BJ (cell line): ENCODE measurements at regions not wholly inside any gene's neighbourhood (a gene's known extent, or its start where the extent isn't known, plus 50 kb on each side); places are given as distances from the start of the nearest gene placed in this dataset.

Experiments
- CTCF ChIA-PET: fragments of 350-600 bp; formaldehyde crosslinking; extraction: SDS; loops from one replicate; lab custom pipeline; 2021; ENCODE audit warnings: antibody characterized with exemption, inconsistent platforms; lab: Yijun Ruan, JAX
- POLR2A ChIA-PET: fragments of 300-600 bp; sonication (Branson Sonifier 250); formaldehyde crosslinking; extraction: SDS; loops from one replicate; lab custom pipeline; 2021; ENCODE audit warnings: antibody characterized with exemption; lab: Charles Lee
- DNase-seq: peaks from one replicate; pipeline ENCODE4 v3.0.0-alpha.2; 2011; ENCODE audit warnings: low read depth
- H3K27me3 ChIP-seq: 2 replicates; pipeline ENCODE4 v1.6.0; 2011; ENCODE audit warnings: low read length; ENCODE audit not compliant: control insufficient read depth, insufficient read depth
- H3K36me3 ChIP-seq: 2 replicates; pipeline ENCODE4 v1.5.1; 2011; ENCODE audit warnings: low read length; ENCODE audit not compliant: control insufficient read depth, insufficient read depth
- H3K4me3 ChIP-seq: 2 replicates; pipeline ENCODE4 v1.5.1; 2011; ENCODE audit warnings: low read depth, mild to moderate bottlenecking, control low read depth, low read length
- TF ChIP-seq, protein P1 (sequence below): IDR thresholded peaks from 2 replicates; pipeline ENCODE4 v1.5.1; 2011; ENCODE audit warnings: low read depth, mild to moderate bottlenecking, control low read depth, inconsistent platforms, low read length, moderate library complexity; ENCODE audit not compliant: insufficient read depth

DNA sequence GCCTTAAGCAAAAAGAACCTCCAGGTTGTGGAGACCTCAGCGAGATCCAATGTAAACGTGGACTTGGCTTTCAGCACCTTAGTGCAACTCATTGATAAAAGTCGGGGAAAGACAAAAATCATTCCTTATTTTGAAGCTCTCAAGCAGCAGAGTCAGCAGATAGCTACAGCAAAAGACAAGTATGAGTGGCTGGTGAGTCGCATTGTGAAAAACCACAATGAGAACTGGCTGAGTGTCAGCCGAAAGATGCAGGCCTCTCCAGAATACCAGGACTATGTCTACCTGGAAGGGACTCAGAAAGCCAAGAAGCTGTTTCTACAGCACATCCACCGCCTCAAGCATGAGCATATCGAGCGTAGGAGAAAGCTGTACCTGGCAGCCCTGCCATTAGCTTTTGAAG lies 58.5 kb downstream of the ARHGAP35 start:
- TF ChIP-seq, protein P1, sequence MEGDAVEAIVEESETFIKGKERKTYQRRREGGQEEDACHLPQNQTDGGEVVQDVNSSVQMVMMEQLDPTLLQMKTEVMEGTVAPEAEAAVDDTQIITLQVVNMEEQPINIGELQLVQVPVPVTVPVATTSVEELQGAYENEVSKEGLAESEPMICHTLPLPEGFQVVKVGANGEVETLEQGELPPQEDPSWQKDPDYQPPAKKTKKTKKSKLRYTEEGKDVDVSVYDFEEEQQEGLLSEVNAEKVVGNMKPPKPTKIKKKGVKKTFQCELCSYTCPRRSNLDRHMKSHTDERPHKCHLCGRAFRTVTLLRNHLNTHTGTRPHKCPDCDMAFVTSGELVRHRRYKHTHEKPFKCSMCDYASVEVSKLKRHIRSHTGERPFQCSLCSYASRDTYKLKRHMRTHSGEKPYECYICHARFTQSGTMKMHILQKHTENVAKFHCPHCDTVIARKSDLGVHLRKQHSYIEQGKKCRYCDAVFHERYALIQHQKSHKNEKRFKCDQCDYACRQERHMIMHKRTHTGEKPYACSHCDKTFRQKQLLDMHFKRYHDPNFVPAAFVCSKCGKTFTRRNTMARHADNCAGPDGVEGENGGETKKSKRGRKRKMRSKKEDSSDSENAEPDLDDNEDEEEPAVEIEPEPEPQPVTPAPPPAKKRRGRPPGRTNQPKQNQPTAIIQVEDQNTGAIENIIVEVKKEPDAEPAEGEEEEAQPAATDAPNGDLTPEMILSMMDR, result no peak
- CTCF ChIA-PET, result interaction anchor here (1.1 to 1.9 kb wide), 4 partner anchors 36 to 94 kb away, joined by 3 to 5 read pairs (median 4); no protein-coding TSS in a partner anchor
- peaks cover 21% of the 10 kb centered on the region for H3K36me3 ChIP-seq
- H3K27me3 ChIP-seq, result no peaks in the 10 kb centered on the region
- POLR2A ChIA-PET, result no interaction called here
- no peak for DNase-seq
- H3K4me3 ChIP-seq, result no peak overlapping the region

DNA sequence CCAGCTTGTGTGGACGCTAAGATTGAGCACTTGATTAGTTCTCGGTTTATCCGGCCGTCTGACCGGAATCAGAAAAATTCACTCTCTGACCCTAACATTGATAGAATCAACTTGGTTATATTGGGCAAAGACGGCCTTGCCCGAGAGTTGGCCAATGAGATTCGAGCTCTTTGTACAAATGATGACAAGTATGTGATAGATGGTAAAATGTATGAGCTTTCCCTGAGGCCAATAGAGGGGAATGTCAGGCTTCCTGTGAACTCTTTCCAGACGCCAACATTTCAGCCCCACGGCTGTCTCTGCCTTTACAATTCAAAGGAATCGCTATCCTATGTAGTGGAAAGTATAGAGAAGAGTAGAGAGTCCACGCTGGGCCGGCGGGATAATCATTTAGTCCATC lies 59.6 kb downstream of the ARHGAP35 start:
- POLR2A ChIA-PET, result interaction anchor here (0.6 kb wide), 1 partner anchor 215 kb away, joined by 3 read pairs; no protein-coding TSS in a partner anchor
- CTCF ChIA-PET, result interaction anchor here (1.2 to 1.3 kb wide), 3 partner anchors 25 to 70 kb away, joined by 3 to 5 read pairs (median 3); no protein-coding TSS in a partner anchor
- no peak overlapping the region for H3K4me3 ChIP-seq
- H3K27me3 ChIP-seq, result no peaks in the 10 kb centered on the region
- peaks cover 23% of the 10 kb centered on the region for H3K36me3 ChIP-seq
- TF ChIP-seq, protein P1, result no peak
- DNase-seq, result no peak

DNA sequence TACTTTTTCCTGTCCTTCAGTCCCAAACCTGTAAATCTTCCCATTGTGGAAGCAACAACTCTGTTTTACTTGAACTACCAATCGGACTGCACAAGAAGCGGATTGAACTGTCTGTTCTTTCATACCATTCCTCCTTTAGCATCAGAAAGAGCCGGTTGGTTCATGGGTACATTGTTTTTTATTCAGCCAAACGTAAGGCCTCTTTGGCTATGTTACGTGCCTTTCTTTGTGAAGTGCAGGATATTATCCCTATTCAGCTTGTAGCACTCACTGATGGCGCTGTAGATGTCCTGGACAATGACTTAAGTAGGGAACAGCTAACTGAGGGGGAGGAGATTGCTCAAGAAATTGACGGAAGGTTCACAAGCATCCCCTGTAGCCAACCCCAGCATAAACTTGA lies 60.3 kb downstream of the ARHGAP35 start:
- H3K36me3 ChIP-seq, result peaks cover 23% of the 10 kb centered on the region
- no peak overlapping the region for H3K4me3 ChIP-seq
- TF ChIP-seq, protein P1, result no peak
- H3K27me3 ChIP-seq, result no peaks in the 10 kb centered on the region
- POLR2A ChIA-PET, result no interaction called here
- DNase-seq, result no peak
- CTCF ChIA-PET, result interaction anchor here (1.2 kb wide), 1 partner anchor 24 kb away, joined by 3 read pairs; no protein-coding TSS in a partner anchor

DNA sequence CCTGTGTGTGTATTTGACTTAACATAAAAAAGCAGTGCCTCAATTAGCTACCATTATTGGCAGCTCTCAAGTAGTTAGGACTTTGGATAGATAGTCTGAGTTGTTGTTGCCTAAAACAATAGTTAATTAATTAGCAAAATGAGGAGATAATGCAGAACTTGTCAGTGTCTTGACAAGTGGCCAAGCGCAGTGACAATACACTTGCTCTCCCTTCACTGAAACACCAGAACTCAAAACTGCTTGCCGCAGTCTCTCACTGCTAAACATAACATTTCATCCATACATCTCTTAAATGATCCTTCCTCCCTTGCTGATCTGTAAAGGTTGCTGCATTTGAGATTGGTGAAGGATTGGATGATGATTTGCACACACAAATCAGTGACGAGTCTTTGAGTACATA lies 61.7 kb downstream of the ARHGAP35 start:
- Histone ChIP-seq H3K4me3 (no peak overlapping the region), H3K36me3 (peaks cover 23% of the 10 kb centered on the region), H3K27me3 (no peaks in the 10 kb centered on the region)
- DNase-seq, result no peak
- TF ChIP-seq, protein P1, result no peak
- POLR2A ChIA-PET, result no interaction called here
- CTCF ChIA-PET, result interaction anchor here (0.6 to 1.0 kb wide), 2 partner anchors 13 to 17 kb away, joined by 3 to 4 read pairs; no protein-coding TSS in a partner anchor

DNA sequence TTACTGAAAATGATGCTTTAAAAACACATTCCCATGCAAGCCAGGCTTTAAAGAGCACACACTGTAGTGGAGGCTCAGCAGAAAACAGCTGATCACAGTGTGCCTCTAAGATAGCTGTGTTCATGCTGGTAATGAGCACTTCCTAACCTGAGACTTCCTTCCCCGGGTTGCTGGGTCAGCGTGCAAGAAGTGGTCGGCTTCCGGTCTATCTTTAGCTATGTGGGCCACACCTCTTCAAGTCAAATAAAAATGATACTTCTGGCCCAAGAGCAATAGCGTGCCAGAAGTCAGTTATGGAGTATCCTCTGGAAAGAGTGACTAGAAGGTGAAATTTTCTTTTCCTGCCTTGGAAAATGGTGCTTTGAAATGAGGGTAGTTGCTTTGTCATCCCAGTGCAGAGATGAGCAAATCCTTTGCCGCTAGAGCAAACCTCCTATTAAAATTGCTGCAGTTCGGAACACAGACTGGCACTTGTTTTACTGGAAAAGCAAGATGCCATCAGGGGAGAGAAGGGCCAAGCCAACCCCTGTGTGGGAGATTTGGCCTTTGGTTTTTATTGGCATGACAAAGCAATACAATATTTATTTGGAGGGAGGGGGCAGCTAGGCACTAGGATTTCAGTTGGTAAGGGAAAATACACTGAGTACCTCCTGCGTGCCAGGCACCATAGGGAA lies 64.2 kb downstream of the ARHGAP35 start:
- Histone ChIP-seq H3K36me3 (peaks cover 18% of the 10 kb centered on the region), H3K4me3 (no peak overlapping the region), H3K27me3 (no peaks in the 10 kb centered on the region)
- TF ChIP-seq, protein P1, result no peak
- POLR2A ChIA-PET, result interaction anchor here (0.7 kb wide), 1 partner anchor 75 kb away, joined by 3 read pairs; the partner anchor contains the start of gene AP2S1
- CTCF ChIA-PET, result interaction anchor here (0.9 to 1.9 kb wide), 6 partner anchors 9 to 69 kb away, joined by 3 to 8 read pairs (median 4); no protein-coding TSS in a partner anchor
- DNase-seq, result no peak
